ENCODE measurements at regions not wholly inside any gene's neighbourhood (a gene's known extent, or its start where the extent isn't known, plus 50 kb on each side); places are given as distances from the start of the nearest gene placed in this dataset.
A peak's percentile ranks its signal among the peaks of the same experiment; 100 is the strongest.

DNA sequence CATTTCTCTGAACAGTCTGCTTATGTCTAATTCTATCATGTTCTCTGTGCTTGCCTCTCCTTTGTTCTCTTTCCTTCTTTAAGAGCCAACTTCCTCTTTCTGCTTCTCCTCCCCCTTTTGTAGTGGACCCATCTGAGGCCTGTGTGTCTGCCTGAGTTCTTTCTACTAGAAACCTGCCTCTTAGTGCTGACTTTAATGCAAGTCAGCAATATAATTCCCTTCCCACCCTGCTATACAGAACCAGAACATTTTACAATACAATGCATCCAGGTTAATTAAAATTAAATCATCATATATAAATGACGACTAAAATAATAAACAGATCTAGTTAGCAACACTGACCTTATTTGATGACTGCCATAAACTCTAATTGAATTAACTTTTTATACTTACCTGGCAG lies 82.6 kb upstream of the GAS1 start:
- ATAC-seq (no peak), DNase-seq (no peak)
- intact Hi-C loops (cut with micrococcal nuclease) = no loop called here
- TF ChIP-seq, protein P1, sequence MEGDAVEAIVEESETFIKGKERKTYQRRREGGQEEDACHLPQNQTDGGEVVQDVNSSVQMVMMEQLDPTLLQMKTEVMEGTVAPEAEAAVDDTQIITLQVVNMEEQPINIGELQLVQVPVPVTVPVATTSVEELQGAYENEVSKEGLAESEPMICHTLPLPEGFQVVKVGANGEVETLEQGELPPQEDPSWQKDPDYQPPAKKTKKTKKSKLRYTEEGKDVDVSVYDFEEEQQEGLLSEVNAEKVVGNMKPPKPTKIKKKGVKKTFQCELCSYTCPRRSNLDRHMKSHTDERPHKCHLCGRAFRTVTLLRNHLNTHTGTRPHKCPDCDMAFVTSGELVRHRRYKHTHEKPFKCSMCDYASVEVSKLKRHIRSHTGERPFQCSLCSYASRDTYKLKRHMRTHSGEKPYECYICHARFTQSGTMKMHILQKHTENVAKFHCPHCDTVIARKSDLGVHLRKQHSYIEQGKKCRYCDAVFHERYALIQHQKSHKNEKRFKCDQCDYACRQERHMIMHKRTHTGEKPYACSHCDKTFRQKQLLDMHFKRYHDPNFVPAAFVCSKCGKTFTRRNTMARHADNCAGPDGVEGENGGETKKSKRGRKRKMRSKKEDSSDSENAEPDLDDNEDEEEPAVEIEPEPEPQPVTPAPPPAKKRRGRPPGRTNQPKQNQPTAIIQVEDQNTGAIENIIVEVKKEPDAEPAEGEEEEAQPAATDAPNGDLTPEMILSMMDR (IDR thresholded peaks at IDR 0.05) = no peak
- Mint-ChIP-seq H3K4me1 (ENCODE audit: low read depth) (no peaks in the 10 kb centered on the region), H3K36me3 (ENCODE audit: low read depth) (no peaks in the 10 kb centered on the region), H3K27me3 (peaks cover 6% of the 10 kb centered on the region), H3K4me3 (no peak overlapping the region), H3K27ac (no peak overlapping the region), H3K9me3 (peaks cover 4% of the 10 kb centered on the region)
- CTCF ChIA-PET = no interaction called here
- POLR2A ChIA-PET = no interaction called here

DNA sequence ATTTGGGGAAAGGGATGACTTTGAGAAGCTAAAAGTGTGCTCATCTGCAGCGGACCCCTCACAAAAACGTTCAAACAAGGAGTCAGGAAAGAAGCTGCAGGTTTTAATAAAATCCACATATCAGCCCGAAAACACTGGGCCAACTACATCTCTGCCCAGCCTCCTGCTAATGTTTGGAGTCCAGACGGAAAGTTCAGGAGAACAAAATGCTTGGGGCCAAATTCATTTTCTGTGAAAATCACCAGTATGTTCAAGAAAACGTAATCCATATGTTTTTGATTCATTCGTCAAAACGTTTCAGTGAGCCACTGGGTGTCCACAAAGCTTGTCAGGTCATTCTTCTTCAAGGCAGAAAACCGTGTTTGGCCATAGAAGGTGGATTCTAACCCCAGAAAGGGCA lies 87.5 kb upstream of the GAS1 start:
- POLR2A ChIA-PET = no interaction called here
- CTCF ChIA-PET = no interaction called here
- ATAC-seq = no peak
- Mint-ChIP-seq H3K4me3 (no peak overlapping the region), H3K4me1 (ENCODE audit: low read depth) (peaks cover 1% of the 10 kb centered on the region), H3K36me3 (ENCODE audit: low read depth) (no peaks in the 10 kb centered on the region), H3K27ac (no peak overlapping the region), H3K9me3 (no peaks in the 10 kb centered on the region), H3K27me3 (peaks cover 6% of the 10 kb centered on the region)
- DNase-seq = no peak
- intact Hi-C loops (cut with micrococcal nuclease) = no loop called here
- TF ChIP-seq, protein P1 (IDR thresholded peaks at IDR 0.05) = no peak

DNA sequence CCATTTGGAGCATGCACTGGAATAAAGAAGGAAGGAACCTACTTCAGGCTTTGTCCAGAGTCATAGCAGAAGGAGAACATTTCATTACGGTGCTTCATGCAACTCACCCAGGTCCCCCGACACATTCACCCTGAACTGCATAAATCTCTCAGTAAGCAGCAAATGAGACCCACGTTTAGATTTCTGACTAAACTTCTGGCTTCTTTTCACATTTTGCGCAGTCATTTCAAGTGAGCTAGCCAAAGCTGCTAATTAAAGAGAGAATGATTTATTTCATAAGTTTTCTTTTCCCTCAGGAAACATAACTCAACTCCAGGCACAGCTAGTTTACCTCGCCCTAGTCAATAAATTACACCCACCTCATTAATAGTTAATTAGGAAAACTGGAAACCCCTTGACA lies 88.6 kb upstream of the GAS1 start:
- no peak for ATAC-seq
- CTCF ChIA-PET = no interaction called here
- DNase-seq = no peak
- Mint-ChIP-seq H3K9me3 (no peaks in the 10 kb centered on the region), H3K4me3 (no peak overlapping the region), H3K27me3 (peaks cover 6% of the 10 kb centered on the region), H3K36me3 (ENCODE audit: low read depth) (no peaks in the 10 kb centered on the region), H3K27ac (no peak overlapping the region), H3K4me1 (ENCODE audit: low read depth) (peaks cover 2% of the 10 kb centered on the region)
- POLR2A ChIA-PET = no interaction called here
- intact Hi-C loops (cut with micrococcal nuclease) = no loop called here
- TF ChIP-seq, protein P1 (IDR thresholded peaks at IDR 0.05) = no peak

DNA sequence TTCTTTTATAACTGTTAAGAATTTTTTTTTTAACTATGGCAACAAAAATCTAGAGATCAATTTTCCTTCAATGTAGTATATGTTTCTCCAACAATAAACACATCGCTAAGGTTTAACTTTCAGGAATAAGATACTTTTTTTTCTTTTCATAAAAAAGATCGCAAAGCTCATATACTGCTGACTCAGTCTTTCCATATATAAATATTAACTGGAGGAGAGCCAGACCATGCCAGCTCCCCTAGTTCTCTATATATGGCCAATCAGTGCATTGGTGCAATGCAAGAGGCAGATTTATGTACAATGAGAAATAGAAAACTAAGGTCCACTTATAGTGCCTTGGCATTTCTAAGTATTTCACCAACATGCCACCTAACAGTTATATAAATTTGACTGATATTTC lies 89.2 kb upstream of the GAS1 start:
- peaks cover 7% of the 10 kb centered on the region for H3K27me3 Mint-ChIP-seq
- no peaks in the 10 kb centered on the region for H3K9me3 Mint-ChIP-seq
- ChIA-PET CTCF (no interaction called here), POLR2A (no interaction called here)
- peaks cover 2% of the 10 kb centered on the region for H3K4me1 Mint-ChIP-seq (ENCODE audit: low read depth)
- H3K4me3 Mint-ChIP-seq = no peak overlapping the region
- ATAC-seq (no peak), DNase-seq (no peak)
- no peaks in the 10 kb centered on the region for H3K36me3 Mint-ChIP-seq (ENCODE audit: low read depth)
- TF ChIP-seq, protein P1 (IDR thresholded peaks at IDR 0.05) = no peak
- H3K27ac Mint-ChIP-seq = no peak overlapping the region
- intact Hi-C loops (cut with micrococcal nuclease) = no loop called here

DNA sequence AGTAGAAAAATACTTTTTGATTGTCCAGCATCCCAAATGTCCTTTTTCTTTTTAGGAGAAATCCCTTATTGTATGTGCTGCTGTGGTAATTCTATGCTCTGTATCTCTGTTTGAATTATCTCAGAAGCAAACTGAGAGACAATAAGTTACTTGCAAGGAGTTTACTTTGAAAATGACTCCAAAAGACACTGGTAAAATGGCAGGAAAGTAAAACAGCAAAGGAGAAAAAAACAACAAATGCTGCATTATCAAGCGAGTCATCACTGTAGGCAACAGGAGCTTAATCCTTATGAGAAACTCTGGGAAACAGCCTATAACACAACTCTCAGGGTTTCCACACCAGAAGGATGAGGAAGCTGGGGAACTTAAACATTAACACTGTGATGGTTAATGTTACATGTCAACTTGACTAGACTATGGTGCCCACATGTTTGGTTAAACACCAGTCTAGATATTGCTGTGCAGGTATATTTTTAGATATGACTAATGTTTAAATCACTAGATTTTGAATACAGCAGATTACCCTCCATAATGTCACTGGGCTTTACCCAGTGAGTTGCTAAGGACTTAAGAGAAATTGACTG lies 92.6 kb upstream of the GAS1 start:
- Mint-ChIP-seq H3K4me1 (ENCODE audit: low read depth) (peaks cover 2% of the 10 kb centered on the region), H3K27me3 (peaks cover 7% of the 10 kb centered on the region), H3K36me3 (ENCODE audit: low read depth) (no peaks in the 10 kb centered on the region), H3K9me3 (no peaks in the 10 kb centered on the region), H3K4me3 (no peak overlapping the region), H3K27ac (no peak overlapping the region)
- DNase-seq = no peak
- POLR2A ChIA-PET = no interaction called here
- TF ChIP-seq, protein P1 (IDR thresholded peaks at IDR 0.05) = no peak
- intact Hi-C loops (cut with micrococcal nuclease) = no loop called here
- ATAC-seq = peak; percentile 51
- CTCF ChIA-PET = no interaction called here

All from activated CD8-positive, alpha-beta T cell treated with anti-CD3 and anti-CD28 coated beads for 36 hours (primary cell).